ENCODE measurements at regions not wholly inside any gene's neighbourhood (a gene's known extent, or its start where the extent isn't known, plus 50 kb on each side); places are given as distances from the start of the nearest gene placed in this dataset.

- no peak overlapping the region for H3K4me3 ChIP-seq (replicated peaks; ENCODE audit: low read depth, low read length)
- no peak for DNase-seq (ENCODE audit: extremely low read depth, low read depth)
- TF ChIP-seq, protein P1, sequence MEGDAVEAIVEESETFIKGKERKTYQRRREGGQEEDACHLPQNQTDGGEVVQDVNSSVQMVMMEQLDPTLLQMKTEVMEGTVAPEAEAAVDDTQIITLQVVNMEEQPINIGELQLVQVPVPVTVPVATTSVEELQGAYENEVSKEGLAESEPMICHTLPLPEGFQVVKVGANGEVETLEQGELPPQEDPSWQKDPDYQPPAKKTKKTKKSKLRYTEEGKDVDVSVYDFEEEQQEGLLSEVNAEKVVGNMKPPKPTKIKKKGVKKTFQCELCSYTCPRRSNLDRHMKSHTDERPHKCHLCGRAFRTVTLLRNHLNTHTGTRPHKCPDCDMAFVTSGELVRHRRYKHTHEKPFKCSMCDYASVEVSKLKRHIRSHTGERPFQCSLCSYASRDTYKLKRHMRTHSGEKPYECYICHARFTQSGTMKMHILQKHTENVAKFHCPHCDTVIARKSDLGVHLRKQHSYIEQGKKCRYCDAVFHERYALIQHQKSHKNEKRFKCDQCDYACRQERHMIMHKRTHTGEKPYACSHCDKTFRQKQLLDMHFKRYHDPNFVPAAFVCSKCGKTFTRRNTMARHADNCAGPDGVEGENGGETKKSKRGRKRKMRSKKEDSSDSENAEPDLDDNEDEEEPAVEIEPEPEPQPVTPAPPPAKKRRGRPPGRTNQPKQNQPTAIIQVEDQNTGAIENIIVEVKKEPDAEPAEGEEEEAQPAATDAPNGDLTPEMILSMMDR (IDR thresholded peaks at IDR 0.05; ENCODE audit: low read depth, low read length, missing control alignments): no peak
Measured at GRCh38 chr1:24990136-24990535, 60.1 kb upstream of the RUNX3 start.

DNA sequence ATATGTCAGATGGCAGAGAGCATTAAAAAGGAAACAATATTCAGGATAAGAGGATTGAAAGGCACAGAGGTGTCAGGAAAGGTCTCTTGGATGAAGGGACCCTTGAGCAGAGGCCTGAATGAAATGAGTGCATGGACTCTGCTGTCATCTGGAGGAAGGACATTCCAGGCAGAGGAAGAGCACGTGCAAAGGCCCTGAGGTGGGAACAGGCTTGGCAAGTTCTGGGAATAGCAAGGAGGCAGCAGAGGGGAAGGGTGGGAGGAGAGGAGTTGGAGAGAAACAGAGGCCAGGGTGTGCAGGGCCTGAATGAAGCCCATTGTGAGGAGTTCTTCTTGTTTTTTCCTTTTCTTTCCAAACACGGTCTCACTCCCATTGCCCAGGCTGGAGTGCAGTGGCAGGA lies 59.0 kb upstream of the RUNX3 start:
- no peak overlapping the region for H3K4me3 ChIP-seq (replicated peaks; ENCODE audit: low read depth, low read length)
- TF ChIP-seq, protein P1 (IDR thresholded peaks at IDR 0.05; ENCODE audit: low read depth, low read length, missing control alignments): no peak
- DNase-seq (ENCODE audit: extremely low read depth, low read depth): no peak

- TF ChIP-seq, protein P1 (IDR thresholded peaks at IDR 0.05; ENCODE audit: low read depth, low read length, missing control alignments): no peak
- DNase-seq (ENCODE audit: extremely low read depth, low read depth): no peak
Measured at GRCh38 chr1:24988558-24988912, 58.5 kb upstream of the RUNX3 start.

DNA sequence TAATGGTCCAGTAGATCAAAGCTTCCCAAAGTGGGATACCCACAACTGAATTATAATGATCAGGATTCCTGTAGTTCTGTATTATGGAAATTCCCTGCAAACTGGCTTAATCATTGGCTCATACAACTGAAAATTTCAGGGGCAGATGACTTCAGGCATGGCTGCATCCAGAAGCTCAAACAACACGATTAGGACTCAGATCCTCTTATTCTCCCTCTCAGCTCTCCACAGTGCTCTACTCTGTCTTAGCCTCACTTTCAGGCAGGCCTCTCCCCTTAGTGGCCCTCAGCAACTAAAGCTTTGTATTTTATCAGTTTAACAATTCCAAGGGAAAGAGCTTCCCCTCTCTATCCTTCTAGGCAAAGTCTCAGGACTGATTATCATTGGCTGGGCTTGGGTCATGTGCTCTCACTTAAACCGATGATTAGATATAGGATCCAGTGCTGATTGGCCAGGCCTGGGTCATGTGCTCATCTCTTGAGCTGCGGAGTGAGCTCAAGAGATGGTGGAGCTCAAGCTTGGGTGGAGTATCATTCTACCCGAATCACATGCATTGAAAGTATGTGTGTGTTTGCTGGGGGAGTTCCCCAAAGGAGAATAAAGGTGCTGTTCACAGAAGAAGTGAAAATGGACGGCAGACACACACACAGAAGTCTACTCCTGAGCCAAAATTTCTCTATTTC lies 57.9 kb upstream of the RUNX3 start:
- TF ChIP-seq, protein P1 (IDR thresholded peaks at IDR 0.05; ENCODE audit: low read depth, low read length, missing control alignments): no peak
- H3K4me3 ChIP-seq (replicated peaks; ENCODE audit: low read depth, low read length): no peak overlapping the region
- DNase-seq (ENCODE audit: extremely low read depth, low read depth): no peak

More at GRCh38 chr1:24988558-24988912, 58.5 kb upstream of the RUNX3 start:
- H3K4me3 ChIP-seq (replicated peaks; ENCODE audit: low read depth, low read length): no peak overlapping the region

GRCh38 chr1:24987424-24987823 lies 57.3 kb upstream of the RUNX3 start:
- no peak for DNase-seq (ENCODE audit: extremely low read depth, low read depth)
- H3K4me3 ChIP-seq (replicated peaks; ENCODE audit: low read depth, low read length): no peak overlapping the region
- TF ChIP-seq, protein P1 (IDR thresholded peaks at IDR 0.05; ENCODE audit: low read depth, low read length, missing control alignments): no peak

DNA sequence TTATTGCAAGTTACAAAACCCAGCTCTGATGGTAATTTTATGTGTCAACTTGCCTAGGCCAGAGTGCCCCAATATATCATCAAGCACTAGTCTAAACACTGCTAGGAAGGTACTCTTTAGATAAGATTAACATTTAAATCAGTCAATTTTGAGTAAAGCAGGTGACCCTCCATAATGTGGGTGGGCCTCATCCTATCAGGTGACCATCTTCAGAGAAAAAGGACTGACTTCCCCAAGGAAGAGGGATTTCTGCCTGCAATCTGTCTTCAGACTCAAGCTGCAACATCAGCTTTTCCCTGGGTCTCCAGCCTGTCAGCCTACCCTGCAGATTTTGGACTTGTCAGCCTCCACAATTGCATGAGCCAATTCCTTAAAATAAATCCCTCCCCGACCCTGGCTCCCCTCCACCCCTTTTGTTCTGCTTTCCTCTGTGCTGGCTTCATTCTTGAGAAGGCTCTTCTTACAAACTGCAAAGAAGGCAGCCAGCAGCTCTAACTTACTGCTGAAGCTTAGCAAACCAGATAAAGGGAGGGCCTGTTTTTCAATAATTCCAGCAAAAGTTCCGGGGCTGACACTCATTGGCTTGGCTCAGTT lies 56.4 kb upstream of the RUNX3 start:
- DNase-seq (ENCODE audit: extremely low read depth, low read depth): no peak
- no peak overlapping the region for H3K4me3 ChIP-seq (replicated peaks; ENCODE audit: low read depth, low read length)
- TF ChIP-seq, protein P1 (IDR thresholded peaks at IDR 0.05; ENCODE audit: low read depth, low read length, missing control alignments): no peak
